ENCODE measurements at regions not wholly inside any gene's neighbourhood (a gene's known extent, or its start where the extent isn't known, plus 50 kb on each side); places are given as distances from the start of the nearest gene placed in this dataset.
A peak's percentile ranks its signal among the peaks of the same experiment; 100 is the strongest.

GRCh38 chr6:90739802-90740201, 152.9 kb upstream of the MAP3K7 start:
- DNase-seq (ENCODE audit: low read depth) = no peak

- no peak for DNase-seq (ENCODE audit: low read depth)
Observed at GRCh38 chr6:90739339-90739738, 152.5 kb upstream of the MAP3K7 start.

GRCh38 chr6:90730151-90730673, 143.3 kb upstream of the MAP3K7 start:
- DNase-seq (ENCODE audit: low read depth) = no peak

- no peak for DNase-seq (ENCODE audit: low read depth)
Observed at GRCh38 chr6:90729057-90729456, 142.2 kb upstream of the MAP3K7 start.

GRCh38 chr6:90722648-90723047, 135.8 kb upstream of the MAP3K7 start:
- no peak for DNase-seq (ENCODE audit: low read depth)

- DNase-seq (ENCODE audit: low read depth) = no peak
Observed at GRCh38 chr6:90720404-90720803, 133.5 kb upstream of the MAP3K7 start.

GRCh38 chr6:90719321-90720195, 132.7 kb upstream of the MAP3K7 start:
- DNase-seq (ENCODE audit: low read depth) = no peak

- DNase-seq (ENCODE audit: low read depth) = no peak
Observed at GRCh38 chr6:90716376-90716775, 129.5 kb upstream of the MAP3K7 start.

GRCh38 chr6:90715093-90715655, 128.3 kb upstream of the MAP3K7 start:
- no peak for DNase-seq (ENCODE audit: low read depth)

GRCh38 chr6:90714319-90714718, 127.4 kb upstream of the MAP3K7 start:
- no peak for DNase-seq (ENCODE audit: low read depth)

GRCh38 chr6:90712114-90712513, 125.2 kb upstream of the MAP3K7 start:
- peak; percentile 54 for DNase-seq (ENCODE audit: low read depth)

GRCh38 chr6:90709431-90709996, 122.6 kb upstream of the MAP3K7 start:
- DNase-seq (ENCODE audit: low read depth) = no peak

- no peak for DNase-seq (ENCODE audit: low read depth)
Observed at GRCh38 chr6:90708206-90708737, 121.4 kb upstream of the MAP3K7 start.

- DNase-seq (ENCODE audit: low read depth) = no peak
Observed at GRCh38 chr6:90707246-90707645, 120.4 kb upstream of the MAP3K7 start.

- no peak for DNase-seq (ENCODE audit: low read depth)
Observed at GRCh38 chr6:90703336-90703735, 116.5 kb upstream of the MAP3K7 start.

- no peak for DNase-seq (ENCODE audit: low read depth)
Observed at GRCh38 chr6:90701926-90702325, 115.1 kb upstream of the MAP3K7 start.

GRCh38 chr6:90701146-90701781, 114.4 kb upstream of the MAP3K7 start:
- DNase-seq (ENCODE audit: low read depth) = no peak

GRCh38 chr6:90695316-90695715, 108.4 kb upstream of the MAP3K7 start:
- DNase-seq (ENCODE audit: low read depth) = no peak

GRCh38 chr6:90694802-90695201, 107.9 kb upstream of the MAP3K7 start:
- DNase-seq (ENCODE audit: low read depth) = no peak

- DNase-seq (ENCODE audit: low read depth) = no peak
Observed at GRCh38 chr6:90691823-90692222, 105.0 kb upstream of the MAP3K7 start.

- DNase-seq (ENCODE audit: low read depth) = no peak
Observed at GRCh38 chr6:90689172-90689571, 102.3 kb upstream of the MAP3K7 start.

- DNase-seq (ENCODE audit: low read depth) = no peak
Observed at GRCh38 chr6:90687775-90688380, 101.0 kb upstream of the MAP3K7 start.
